HCT116 (cell line): ENCODE measurements at regions not wholly inside any gene's neighbourhood (a gene's known extent, or its start where the extent isn't known, plus 50 kb on each side); places are given as distances from the start of the nearest gene placed in this dataset.

Experiments
- ATAC-seq: fragments of 200-7000 bp; cut with Tn5 transposase; 2 replicates; pipeline ENCODE4 v1.9.1; 2020; ENCODE audit warnings: mild to moderate bottlenecking, moderate library complexity
- BruUV-seq: library from RNA; stranded (reverse); fragments of 400-500 nt; replicated peaks from 2 replicates; lab custom pipeline; 2021; lab: Mats Ljungman, UMichigan
- CTCF ChIA-PET: fragments of 300-600 bp; sonication (Branson Sonifier 250); formaldehyde crosslinking; loops from one replicate; lab custom pipeline; 2021; ENCODE audit warnings: antibody characterized with exemption; lab: Charles Lee
- POLR2A ChIA-PET: fragments of 300-600, 350-600 bp; sonication (Branson Sonifier 250); formaldehyde crosslinking; loops from one replicate; lab custom pipeline; 2021; ENCODE audit warnings: antibody characterized with exemption; lab: Charles Lee
- RAD21 ChIA-PET, 2 experiments: fragments of 300-600 bp; sonication (Branson Sonifier 250); formaldehyde crosslinking; loops; one replicate each; lab custom pipeline; 2023; ENCODE audit warnings: low total read pairs in 2 of 2; ENCODE audit not compliant: uncharacterized antibody in 2 of 2, unreplicated experiment in 2 of 2, low non-redundant PET in 1 of 2; lab: Charles Lee
- DNase-seq: peaks from one replicate; pipeline ENCODE4 v3.0.0-alpha.2; 2010; ENCODE audit warnings: low read depth, low spot score
- H2AFZ ChIP-seq: fragments of 200-600 bp; shearing (Covaris generic), sonication (generic); 2 replicates; pipeline ENCODE4 v1.6.1; 2017; ENCODE audit warnings: low read depth, mixed run types, mixed read lengths, antibody characterized with exemption, low read length; ENCODE audit not compliant: poor library complexity, severe bottlenecking
- H3K27ac ChIP-seq: 2 replicates; pipeline ENCODE4 v1.5.1; 2012; ENCODE audit warnings: low read depth, low read length
- H3K27me3 ChIP-seq: fragments of 200-600 bp; sonication (generic); 2 replicates; pipeline ENCODE4 v1.6.1; 2016; ENCODE audit warnings: mixed run types, low read length, mixed read lengths; ENCODE audit not compliant: insufficient read depth
- H3K36me3 ChIP-seq, 2 experiments: fragments of 200-500 bp in 1 of 2; fragments of 200-600 bp in 1 of 2; sonication (Bioruptor generic) in 1 of 2; sonication (generic) in 1 of 2; 2 replicates each; pipeline versions ENCODE4 v1.5.1 to v1.6.1; 2014 to 2016; ENCODE audit warnings: low read length in 2 of 2, inconsistent platforms in 1 of 2, mixed read lengths in 1 of 2, mixed run types in 1 of 2; ENCODE audit not compliant: insufficient read depth in 2 of 2, control insufficient read depth in 1 of 2
- H3K4me1 ChIP-seq, 2 experiments: fragments of 200-600 bp in 1 of 2; sonication (generic) in 1 of 2; 2 replicates each; pipeline versions ENCODE4 v1.5.1 to v1.6.1; 2012 to 2017; ENCODE audit warnings: low read length in 2 of 2, inconsistent platforms in 1 of 2, mild to moderate bottlenecking in 1 of 2, mixed read lengths in 1 of 2, mixed run types in 1 of 2, moderate library complexity in 1 of 2; ENCODE audit not compliant: insufficient read depth in 2 of 2, control insufficient read depth in 1 of 2
- H3K4me2 ChIP-seq: fragments of 200-600 bp; sonication (generic); 2 replicates; pipeline ENCODE4 v1.6.1; 2017; ENCODE audit warnings: mixed run types, low read length, mixed read lengths
- H3K4me3 ChIP-seq, 2 experiments: fragments of 200-600 bp in 1 of 2; sonication (generic) in 1 of 2; replicated peaks in 1 of 2; 2 replicates each; pipeline ENCODE4 v1.5.1; 2011 to 2016; ENCODE audit warnings: low read length in 2 of 2, control low read depth in 1 of 2, low read depth in 1 of 2, mild to moderate bottlenecking in 1 of 2, mixed read lengths in 1 of 2, mixed run types in 1 of 2
- H3K79me2 ChIP-seq: fragments of 200-600 bp; sonication (generic); 2 replicates; pipeline ENCODE4 v1.6.1; 2017; ENCODE audit warnings: mild to moderate bottlenecking, mixed run types, low read length, moderate library complexity, mixed read lengths; ENCODE audit not compliant: insufficient read depth
- H3K9ac ChIP-seq: fragments of 200-600 bp; sonication (generic); 2 replicates; pipeline ENCODE4 v1.6.1; 2016; ENCODE audit warnings: low read length, mixed read lengths
- H3K9me2 ChIP-seq: fragments of 200-600 bp; sonication (generic), shearing (Covaris generic); 2 replicates; pipeline ENCODE4 v1.6.1; 2017; ENCODE audit warnings: mixed run types, mild to moderate bottlenecking, moderate library complexity; ENCODE audit not compliant: insufficient read depth
- H3K9me3 ChIP-seq, 2 experiments: fragments of 200-500 bp in 1 of 2; fragments of 200-600 bp in 1 of 2; sonication (Bioruptor generic) in 1 of 2; sonication (generic) in 1 of 2; 2 replicates each; pipeline ENCODE4 v1.6.1; 2014 to 2017; ENCODE audit warnings: low read length in 2 of 2, mixed read lengths in 2 of 2, inconsistent platforms in 1 of 2, low read depth in 1 of 2, mild to moderate bottlenecking in 1 of 2, mixed run types in 1 of 2, moderate library complexity in 1 of 2; ENCODE audit not compliant: control insufficient read depth in 1 of 2, insufficient read depth in 1 of 2
- H4K20me1 ChIP-seq: fragments of 200-600 bp; sonication (generic), shearing (Covaris generic); 2 replicates; pipeline ENCODE4 v1.6.1; 2017; ENCODE audit warnings: mixed run types, mild to moderate bottlenecking, moderate library complexity; ENCODE audit not compliant: insufficient read depth
- CBX3 ChIP-seq: IDR thresholded peaks from 2 replicates; pipeline ENCODE4 v1.6.1; 2012; ENCODE audit warnings: low read depth
- ELF1 ChIP-seq: IDR thresholded peaks from 2 replicates; pipeline ENCODE4 v1.6.1; 2012; ENCODE audit warnings: low read depth, borderline replicate concordance
- EZH2phosphoT487 ChIP-seq: fragments of 200-600 bp; IDR thresholded peaks from 2 replicates; pipeline ENCODE4 v1.6.1; 2018; ENCODE audit warnings: antibody characterized with exemption, borderline replicate concordance
- FOSL1 ChIP-seq: IDR thresholded peaks from 2 replicates; pipeline ENCODE4 v1.6.1; 2012; ENCODE audit warnings: low read depth
- JUND ChIP-seq: IDR thresholded peaks from 2 replicates; pipeline ENCODE4 v1.6.1; 2012
- POLR2A ChIP-seq: IDR thresholded peaks from 2 replicates; pipeline ENCODE4 v1.7.0; 2011; ENCODE audit warnings: borderline replicate concordance; ENCODE audit not compliant: insufficient read depth, insufficient read length; ENCODE audit errors: extremely low read depth
- RAD21 ChIP-seq: IDR thresholded peaks from 2 replicates; pipeline ENCODE4 v1.6.1; 2012; ENCODE audit warnings: low read depth, mild to moderate bottlenecking
- SP1 ChIP-seq: IDR thresholded peaks from 2 replicates; pipeline ENCODE4 v1.6.1; 2012; ENCODE audit warnings: low read depth
- intact Hi-C: fragments of 100-400 bp; cut with micrococcal nuclease; formaldehyde crosslinking; loops from 2 replicates; pipeline ENCODE4 v1.10.0; 2022
- TF ChIP-seq, protein P1 (sequence below): IDR thresholded peaks from 2 replicates; pipeline ENCODE4 v1.6.1; 2012
- TF ChIP-seq, protein P2 (sequence below): IDR thresholded peaks from 2 replicates; pipeline ENCODE4 v1.6.1; 2012; ENCODE audit warnings: low read depth
- TF ChIP-seq, protein P3 (sequence below), 3 experiments: fragments of 200-600 bp in 1 of 3; sonication (generic) in 1 of 3; IDR thresholded peaks in 2 of 3; conservative IDR thresholded peaks in 1 of 3; 2 replicates each; pipeline ENCODE4 v1.5.1; 2012 to 2017; ENCODE audit warnings: low read depth in 2 of 3, low read length in 2 of 3, antibody characterized with exemption in 1 of 3, borderline replicate concordance in 1 of 3, control low read depth in 1 of 3, mild to moderate bottlenecking in 1 of 3, mixed read lengths in 1 of 3, mixed run types in 1 of 3, moderate library complexity in 1 of 3; ENCODE audit not compliant: insufficient read depth in 1 of 3

DNA sequence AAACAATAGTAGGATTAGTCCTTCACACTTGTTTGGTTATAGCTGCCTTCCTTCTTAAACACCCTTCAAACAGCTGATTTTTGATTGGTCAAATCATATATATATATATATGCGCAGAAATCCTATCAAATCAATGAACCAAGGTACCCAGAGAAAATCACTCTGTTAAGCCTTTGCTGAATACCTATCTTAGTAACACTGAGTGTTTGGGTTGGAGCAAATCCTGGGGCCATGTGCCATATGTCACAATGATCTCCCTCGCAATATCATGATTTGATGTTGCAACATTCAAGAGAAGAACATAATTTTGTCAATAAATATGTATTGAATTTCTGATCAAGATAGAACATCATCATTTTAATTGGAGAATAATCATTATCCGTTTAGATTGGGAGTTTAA lies 795.6 kb downstream of the REEP3 start:
- POLR2A ChIA-PET = no interaction called here

DNA sequence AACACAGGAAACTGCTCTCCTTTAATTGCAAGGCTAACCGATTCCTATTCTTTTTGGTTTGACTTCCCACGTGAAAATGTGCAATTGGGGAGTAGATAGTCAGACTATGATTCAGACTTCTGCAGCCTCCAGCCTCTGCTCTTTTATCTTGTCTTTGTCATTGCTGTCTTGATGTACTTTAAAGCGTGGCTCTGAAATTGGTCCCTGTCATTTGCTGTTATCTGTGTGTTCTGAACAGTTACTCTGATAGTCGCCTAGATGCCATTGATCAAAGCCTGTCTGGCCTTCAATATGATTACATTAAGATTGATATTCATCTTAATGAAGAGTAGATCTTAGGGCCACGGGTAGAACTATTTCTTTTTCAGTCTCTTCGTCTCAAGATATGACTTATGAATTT lies 799.2 kb downstream of the REEP3 start:
- Histone ChIP-seq H3K9me3 (no peaks in the 10 kb centered on the region), H3K79me2 (no peaks in the 10 kb centered on the region), H3K4me2 (no peak overlapping the region), H3K4me3 (no peak overlapping the region), H3K4me1 (no peaks in the 10 kb centered on the region), H3K9me2 (no peaks in the 10 kb centered on the region), H3K27me3 (no peaks in the 10 kb centered on the region), H3K27ac (no peak overlapping the region), H3K36me3 (no peaks in the 10 kb centered on the region), H3K9ac (no peak overlapping the region), H4K20me1 (no peaks in the 10 kb centered on the region), H2AFZ (no peak overlapping the region)
- DNase-seq (no peak), ATAC-seq (no peak)
- no TSS peak for BruUV-seq
- ChIA-PET RAD21 (no interaction called here), POLR2A (no interaction called here), CTCF (no interaction called here)
- intact Hi-C loops = no loop called here
- TF ChIP-seq JUND (no peak), POLR2A (no peak), FOSL1 (no peak), EZH2phosphoT487 (no peak), RAD21 (no peak), CBX3 (no peak), SP1 (no peak), ELF1 (no peak)
- TF ChIP-seq, protein P1, sequence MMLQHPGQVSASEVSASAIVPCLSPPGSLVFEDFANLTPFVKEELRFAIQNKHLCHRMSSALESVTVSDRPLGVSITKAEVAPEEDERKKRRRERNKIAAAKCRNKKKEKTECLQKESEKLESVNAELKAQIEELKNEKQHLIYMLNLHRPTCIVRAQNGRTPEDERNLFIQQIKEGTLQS = no peak
- TF ChIP-seq, protein P2, sequence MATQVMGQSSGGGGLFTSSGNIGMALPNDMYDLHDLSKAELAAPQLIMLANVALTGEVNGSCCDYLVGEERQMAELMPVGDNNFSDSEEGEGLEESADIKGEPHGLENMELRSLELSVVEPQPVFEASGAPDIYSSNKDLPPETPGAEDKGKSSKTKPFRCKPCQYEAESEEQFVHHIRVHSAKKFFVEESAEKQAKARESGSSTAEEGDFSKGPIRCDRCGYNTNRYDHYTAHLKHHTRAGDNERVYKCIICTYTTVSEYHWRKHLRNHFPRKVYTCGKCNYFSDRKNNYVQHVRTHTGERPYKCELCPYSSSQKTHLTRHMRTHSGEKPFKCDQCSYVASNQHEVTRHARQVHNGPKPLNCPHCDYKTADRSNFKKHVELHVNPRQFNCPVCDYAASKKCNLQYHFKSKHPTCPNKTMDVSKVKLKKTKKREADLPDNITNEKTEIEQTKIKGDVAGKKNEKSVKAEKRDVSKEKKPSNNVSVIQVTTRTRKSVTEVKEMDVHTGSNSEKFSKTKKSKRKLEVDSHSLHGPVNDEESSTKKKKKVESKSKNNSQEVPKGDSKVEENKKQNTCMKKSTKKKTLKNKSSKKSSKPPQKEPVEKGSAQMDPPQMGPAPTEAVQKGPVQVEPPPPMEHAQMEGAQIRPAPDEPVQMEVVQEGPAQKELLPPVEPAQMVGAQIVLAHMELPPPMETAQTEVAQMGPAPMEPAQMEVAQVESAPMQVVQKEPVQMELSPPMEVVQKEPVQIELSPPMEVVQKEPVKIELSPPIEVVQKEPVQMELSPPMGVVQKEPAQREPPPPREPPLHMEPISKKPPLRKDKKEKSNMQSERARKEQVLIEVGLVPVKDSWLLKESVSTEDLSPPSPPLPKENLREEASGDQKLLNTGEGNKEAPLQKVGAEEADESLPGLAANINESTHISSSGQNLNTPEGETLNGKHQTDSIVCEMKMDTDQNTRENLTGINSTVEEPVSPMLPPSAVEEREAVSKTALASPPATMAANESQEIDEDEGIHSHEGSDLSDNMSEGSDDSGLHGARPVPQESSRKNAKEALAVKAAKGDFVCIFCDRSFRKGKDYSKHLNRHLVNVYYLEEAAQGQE = no peak
- TF ChIP-seq, protein P3, sequence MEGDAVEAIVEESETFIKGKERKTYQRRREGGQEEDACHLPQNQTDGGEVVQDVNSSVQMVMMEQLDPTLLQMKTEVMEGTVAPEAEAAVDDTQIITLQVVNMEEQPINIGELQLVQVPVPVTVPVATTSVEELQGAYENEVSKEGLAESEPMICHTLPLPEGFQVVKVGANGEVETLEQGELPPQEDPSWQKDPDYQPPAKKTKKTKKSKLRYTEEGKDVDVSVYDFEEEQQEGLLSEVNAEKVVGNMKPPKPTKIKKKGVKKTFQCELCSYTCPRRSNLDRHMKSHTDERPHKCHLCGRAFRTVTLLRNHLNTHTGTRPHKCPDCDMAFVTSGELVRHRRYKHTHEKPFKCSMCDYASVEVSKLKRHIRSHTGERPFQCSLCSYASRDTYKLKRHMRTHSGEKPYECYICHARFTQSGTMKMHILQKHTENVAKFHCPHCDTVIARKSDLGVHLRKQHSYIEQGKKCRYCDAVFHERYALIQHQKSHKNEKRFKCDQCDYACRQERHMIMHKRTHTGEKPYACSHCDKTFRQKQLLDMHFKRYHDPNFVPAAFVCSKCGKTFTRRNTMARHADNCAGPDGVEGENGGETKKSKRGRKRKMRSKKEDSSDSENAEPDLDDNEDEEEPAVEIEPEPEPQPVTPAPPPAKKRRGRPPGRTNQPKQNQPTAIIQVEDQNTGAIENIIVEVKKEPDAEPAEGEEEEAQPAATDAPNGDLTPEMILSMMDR (IDR thresholded peaks at IDR 0.05 in 2 of 3, conservative IDR thresholded peaks at IDR 0.05 in 1 of 3; ENCODE audit: borderline replicate concordance in 1 of 3, insufficient read depth in 1 of 3, low read depth in 2 of 3, low read length in 2 of 3) = no peak
- TF ChIP-seq, all 23 proteins: peak for 0

More for the DNA sequence above, 795.6 kb downstream of the REEP3 start:
- Histone ChIP-seq H3K27me3 (no peaks in the 10 kb centered on the region), H3K27ac (no peak overlapping the region), H3K9me2 (no peaks in the 10 kb centered on the region), H4K20me1 (no peaks in the 10 kb centered on the region), H3K4me1 (no peaks in the 10 kb centered on the region), H3K36me3 (no peaks in the 10 kb centered on the region), H2AFZ (no peak overlapping the region), H3K9me3 (no peaks in the 10 kb centered on the region), H3K4me2 (no peak overlapping the region), H3K79me2 (no peaks in the 10 kb centered on the region), H3K9ac (no peak overlapping the region), H3K4me3 (no peak overlapping the region)
- intact Hi-C loops = no loop called here
- DNase-seq (no peak), ATAC-seq (no peak)
- RAD21 ChIA-PET = no interaction called here
- CTCF ChIA-PET = no interaction called here
- TF ChIP-seq, protein P1 = no peak
- BruUV-seq = no TSS peak
